ENCODE measurements at regions not wholly inside any gene's neighbourhood (a gene's known extent, or its start where the extent isn't known, plus 50 kb on each side); places are given as distances from the start of the nearest gene placed in this dataset.

- TF ChIP-seq CTCF (IDR thresholded peaks at IDR 0.05): no peak
- DNase-seq (ENCODE audit: low spot score) (no peak), ATAC-seq (ENCODE audit: low FRiP score) (no peak)
These were observed 50.4 kb upstream of the ENPP7 start for GRCh38 chr17:79680318-79680695.

DNA sequence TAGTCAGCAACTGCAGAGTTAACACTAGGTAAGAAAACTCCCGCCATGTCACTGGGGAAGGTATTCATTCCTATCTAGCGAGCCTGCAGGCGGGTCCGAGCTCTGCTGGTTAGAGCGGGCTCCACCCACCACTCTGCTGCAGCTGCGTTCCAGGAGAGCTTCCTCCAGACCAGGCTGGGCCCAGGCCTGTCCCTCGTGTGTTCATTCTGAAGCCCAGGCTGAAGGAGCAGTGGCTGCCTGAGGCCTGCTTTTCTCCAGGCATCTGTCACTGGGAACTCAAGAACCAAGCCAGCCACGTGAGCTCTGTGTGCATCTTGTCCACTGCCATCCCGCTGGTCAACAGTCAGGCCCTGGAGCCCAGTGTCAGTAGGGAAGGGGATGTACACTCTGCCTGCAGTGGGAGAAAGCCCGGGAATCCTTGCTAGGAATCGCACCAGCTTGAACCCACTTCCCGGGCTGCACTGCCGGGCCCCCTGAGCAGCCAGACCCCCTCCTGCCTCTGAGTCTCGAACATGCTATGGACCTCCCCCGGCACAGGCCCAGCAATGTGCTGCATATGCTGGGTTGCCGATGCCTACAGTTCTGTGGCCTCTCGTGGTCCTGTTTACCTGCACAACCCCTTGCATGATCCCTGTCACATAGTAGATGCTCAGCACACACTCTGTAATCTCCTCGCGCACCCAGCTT is 51.0 kb upstream of the ENPP7 start:
- no peak for TF ChIP-seq CTCF (IDR thresholded peaks at IDR 0.05)
- no peak for DNase-seq (ENCODE audit: low spot score)
- no peak for ATAC-seq (ENCODE audit: low FRiP score)

GRCh38 chr17:79678736-79679255 is 51.9 kb upstream of the ENPP7 start:
- ATAC-seq (ENCODE audit: low FRiP score): no peak
- TF ChIP-seq CTCF (IDR thresholded peaks at IDR 0.05): no peak
- DNase-seq (ENCODE audit: low spot score): no peak

GRCh38 chr17:79678091-79678735 is 52.5 kb upstream of the ENPP7 start:
- TF ChIP-seq CTCF (IDR thresholded peaks at IDR 0.05): no peak
- DNase-seq (ENCODE audit: low spot score) (no peak), ATAC-seq (ENCODE audit: low FRiP score) (no peak)

DNA sequence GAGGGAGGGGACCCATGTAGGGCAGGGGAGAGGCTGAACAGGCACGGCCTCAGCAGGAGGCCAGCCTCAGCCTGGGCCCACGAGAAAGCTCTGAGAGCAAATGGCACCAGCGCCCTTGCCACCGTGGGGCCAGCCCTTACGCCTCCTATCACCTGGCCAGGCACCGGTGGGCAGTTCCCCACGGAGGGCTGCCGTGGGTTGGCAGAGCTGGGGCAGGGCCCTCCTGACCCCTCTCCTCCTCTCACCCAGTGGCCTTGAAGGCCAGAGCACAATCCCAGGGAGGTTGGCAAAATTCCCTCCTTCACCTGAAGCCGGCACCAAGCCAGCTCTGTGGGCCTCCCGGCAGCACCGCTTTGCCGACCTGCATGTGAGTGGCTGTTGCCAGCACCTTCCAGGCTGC is 53.1 kb upstream of the ENPP7 start:
- no peak for DNase-seq (ENCODE audit: low spot score)
- no peak for ATAC-seq (ENCODE audit: low FRiP score)
- no peak for TF ChIP-seq CTCF (IDR thresholded peaks at IDR 0.05)

DNA sequence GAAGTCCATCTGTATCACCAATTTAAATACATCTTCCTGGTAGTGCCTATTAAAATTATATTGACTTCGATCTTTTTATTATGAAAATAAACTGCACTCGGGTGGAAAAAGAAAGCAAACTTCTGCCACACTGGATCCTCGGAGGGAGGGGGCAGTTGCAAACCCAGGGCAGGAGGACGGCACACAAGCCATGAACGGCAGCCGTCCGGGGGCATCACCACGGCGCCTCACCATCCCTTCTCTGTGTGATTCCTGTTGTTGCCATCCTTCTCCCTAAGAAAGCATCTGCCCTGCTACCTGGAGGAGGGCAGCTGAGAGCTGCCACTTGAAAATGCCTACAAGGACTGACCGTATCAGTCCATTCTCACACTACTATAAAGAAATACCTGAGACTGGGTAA is 53.9 kb upstream of the ENPP7 start:
- ATAC-seq (ENCODE audit: low FRiP score) (no peak), DNase-seq (ENCODE audit: low spot score) (no peak)
- no peak for TF ChIP-seq CTCF (IDR thresholded peaks at IDR 0.05)

DNA sequence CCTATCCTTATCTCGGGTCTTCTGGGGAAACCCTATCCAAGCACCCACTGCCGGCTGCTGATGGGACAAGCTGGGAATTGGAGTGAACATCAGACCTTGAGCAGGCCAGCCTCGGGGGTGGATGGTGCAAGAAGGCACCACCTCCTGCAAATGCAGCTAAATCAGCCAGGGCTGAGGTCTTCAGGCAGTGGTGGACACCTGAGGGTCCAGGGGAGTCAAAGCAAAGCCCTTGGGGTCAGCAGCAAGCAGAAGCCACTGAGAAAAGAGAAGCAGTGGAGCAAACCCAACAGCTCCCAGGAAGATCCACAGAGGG is 55.4 kb upstream of the ENPP7 start:
- ATAC-seq (ENCODE audit: low FRiP score) (no peak), DNase-seq (ENCODE audit: low spot score) (no peak)
- TF ChIP-seq CTCF (IDR thresholded peaks at IDR 0.05): no peak
